OCI-LY7 (cell line): ENCODE measurements at regions not wholly inside any gene's neighbourhood (a gene's known extent, or its start where the extent isn't known, plus 50 kb on each side); places are given as distances from the start of the nearest gene placed in this dataset.

Source experiments
- CTCF ChIP-seq: fragments of 200-600 bp; sonication (generic); conservative IDR thresholded peaks from 2 replicates; pipeline ENCODE4 v1.5.1; 2014; ENCODE audit warnings: mild to moderate bottlenecking, antibody characterized with exemption, low read length, moderate library complexity, mixed read lengths
- EZH2phosphoT487 ChIP-seq: fragments of 200-600 bp; sonication (generic); IDR thresholded peaks from 2 replicates; pipeline ENCODE4 v1.6.1; 2018; ENCODE audit warnings: low read depth, borderline replicate concordance, mild to moderate bottlenecking, mixed run types, antibody characterized with exemption, low read length, moderate library complexity, mixed read lengths

- TF ChIP-seq CTCF = no peak
- no peak for TF ChIP-seq EZH2phosphoT487
These were observed 200.7 kb downstream of the SOCS6 start for GRCh38 chr18:70489571-70489970.
